ENCODE measurements at regions not wholly inside any gene's neighbourhood (a gene's known extent, or its start where the extent isn't known, plus 50 kb on each side); places are given as distances from the start of the nearest gene placed in this dataset.

DNA sequence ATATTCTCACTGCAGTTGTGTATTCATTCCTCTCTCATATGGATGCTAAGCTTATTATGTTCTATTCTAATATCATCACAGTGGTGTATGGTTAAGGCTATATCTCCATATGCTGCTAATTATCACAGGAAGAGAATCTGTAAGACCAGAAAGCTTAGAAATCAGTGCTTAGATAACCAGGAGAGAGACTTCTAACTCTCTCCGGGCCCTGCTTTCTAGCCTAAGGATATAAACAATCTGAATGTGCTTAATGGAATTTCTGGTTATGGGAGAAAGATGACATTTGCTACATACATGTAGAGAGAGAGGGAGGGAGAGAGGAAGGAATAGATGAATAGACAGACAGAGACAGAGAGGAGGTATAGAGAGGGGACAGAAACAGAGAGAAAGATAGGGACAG is 1231.3 kb downstream of the EPHA7 start:
- TF ChIP-seq, protein P1, sequence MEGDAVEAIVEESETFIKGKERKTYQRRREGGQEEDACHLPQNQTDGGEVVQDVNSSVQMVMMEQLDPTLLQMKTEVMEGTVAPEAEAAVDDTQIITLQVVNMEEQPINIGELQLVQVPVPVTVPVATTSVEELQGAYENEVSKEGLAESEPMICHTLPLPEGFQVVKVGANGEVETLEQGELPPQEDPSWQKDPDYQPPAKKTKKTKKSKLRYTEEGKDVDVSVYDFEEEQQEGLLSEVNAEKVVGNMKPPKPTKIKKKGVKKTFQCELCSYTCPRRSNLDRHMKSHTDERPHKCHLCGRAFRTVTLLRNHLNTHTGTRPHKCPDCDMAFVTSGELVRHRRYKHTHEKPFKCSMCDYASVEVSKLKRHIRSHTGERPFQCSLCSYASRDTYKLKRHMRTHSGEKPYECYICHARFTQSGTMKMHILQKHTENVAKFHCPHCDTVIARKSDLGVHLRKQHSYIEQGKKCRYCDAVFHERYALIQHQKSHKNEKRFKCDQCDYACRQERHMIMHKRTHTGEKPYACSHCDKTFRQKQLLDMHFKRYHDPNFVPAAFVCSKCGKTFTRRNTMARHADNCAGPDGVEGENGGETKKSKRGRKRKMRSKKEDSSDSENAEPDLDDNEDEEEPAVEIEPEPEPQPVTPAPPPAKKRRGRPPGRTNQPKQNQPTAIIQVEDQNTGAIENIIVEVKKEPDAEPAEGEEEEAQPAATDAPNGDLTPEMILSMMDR (conservative IDR thresholded peaks at IDR 0.05 in 1 of 2, IDR thresholded peaks at IDR 0.05 in 1 of 2; ENCODE audit: extremely low read depth in 1 of 2, insufficient read depth in 1 of 2, low read depth in 1 of 2, low read length in 2 of 2) = no peak
- no peak for TF ChIP-seq EZH2 (IDR thresholded peaks at IDR 0.05; ENCODE audit: borderline replicate concordance, low read length)

All from mammary epithelial cell (primary cell).